ENCODE measurements at regions not wholly inside any gene's neighbourhood (a gene's known extent, or its start where the extent isn't known, plus 50 kb on each side); places are given as distances from the start of the nearest gene placed in this dataset.

DNA sequence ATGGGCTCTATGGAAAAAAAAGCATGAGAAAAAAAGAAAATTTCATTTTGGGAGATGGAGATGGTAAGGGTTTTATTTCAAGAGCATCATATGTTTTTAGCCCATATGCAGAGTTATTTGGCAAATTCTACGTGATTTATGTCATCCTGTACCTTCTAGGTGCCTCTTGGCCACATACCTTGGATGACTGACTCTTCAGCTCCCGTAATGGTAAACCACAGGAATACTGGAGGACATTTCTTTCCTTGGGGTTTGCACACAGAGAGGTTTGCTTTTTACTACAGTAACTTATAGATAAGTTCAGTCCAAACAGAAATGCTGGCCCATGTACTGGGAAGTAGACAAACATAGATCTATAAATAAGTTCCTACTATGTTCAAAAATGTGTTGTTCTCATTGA, 132.2 kb downstream of the SH3BGRL2 start:
- no peak for DNase-seq

DNA sequence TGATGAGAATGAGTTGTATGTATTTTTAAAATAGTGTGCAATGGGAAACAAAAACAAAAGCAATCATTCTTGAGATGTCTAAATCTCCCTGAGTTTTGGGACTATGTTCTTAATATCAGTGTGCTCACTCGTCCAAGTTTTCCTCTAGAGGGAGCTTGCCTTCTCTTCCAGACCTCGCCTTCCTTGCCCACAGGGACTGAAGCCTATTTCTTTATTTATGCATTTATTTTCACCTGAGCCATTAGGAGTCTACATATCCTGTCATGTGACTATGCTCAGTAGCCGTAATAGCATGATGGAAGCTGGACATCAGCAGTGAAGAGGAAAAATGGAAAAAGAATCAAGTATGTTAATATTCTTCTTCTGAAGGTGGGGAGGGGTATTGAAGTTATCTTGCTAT, 131.2 kb downstream of the SH3BGRL2 start:
- no peak for DNase-seq

DNA sequence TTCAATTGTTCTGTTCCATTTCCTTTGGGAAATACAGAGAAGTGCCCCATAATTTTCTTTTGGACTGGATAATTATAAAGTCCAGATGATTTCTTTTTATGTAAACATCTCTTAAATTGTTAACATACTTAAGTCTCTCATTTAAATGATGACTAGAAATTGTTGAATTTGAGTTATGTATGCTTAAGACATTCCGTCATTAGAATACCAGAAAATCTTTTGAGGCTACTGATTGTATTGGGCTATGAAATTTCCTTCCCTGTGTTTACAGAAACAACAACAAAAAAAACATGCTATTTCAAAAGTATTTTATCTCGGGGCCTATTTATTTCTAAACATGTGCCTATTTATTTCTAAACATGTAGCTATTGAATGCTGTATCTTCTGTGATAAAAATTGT, 125.4 kb downstream of the SH3BGRL2 start:
- DNase-seq: no peak

DNA sequence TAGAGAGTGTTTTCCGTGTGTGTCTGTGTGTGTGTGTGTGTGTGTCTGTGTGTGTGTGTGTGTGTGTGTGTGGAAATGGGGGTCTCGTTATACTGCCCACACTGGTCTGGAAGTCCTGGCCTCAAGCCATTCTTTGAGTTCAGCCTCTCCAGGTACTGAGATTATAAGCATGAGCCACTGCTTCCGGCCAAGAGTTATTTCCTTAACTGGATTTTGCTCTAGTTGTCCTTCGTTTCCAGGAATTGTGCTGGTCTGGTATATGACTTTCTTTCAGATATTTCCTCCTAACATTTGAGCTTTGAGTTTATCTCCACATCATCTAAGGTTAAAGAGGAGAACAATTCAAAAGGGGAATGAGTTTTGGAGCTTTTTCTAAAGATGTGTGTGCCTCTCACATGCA, 124.8 kb downstream of the SH3BGRL2 start:
- no peak for DNase-seq
